Renal cortex interstitium (tissue), 11 donors: ENCODE measurements at regions not wholly inside any gene's neighbourhood (a gene's known extent, or its start where the extent isn't known, plus 50 kb on each side); places are given as distances from the start of the nearest gene placed in this dataset.
"Not testable (repeated sequence)": the region's sequence is repeated elsewhere in the genome, so short reads cannot be mapped to it uniquely, and the experiment has no call there.

Experiments
- DNase-seq, 11 donors: peaks; one replicate each; pipeline ENCODE4 v3.0.0-alpha.2; 2013; ENCODE audit warnings: low read depth in 9 of 11, low spot score in 4 of 11; ENCODE audit errors: extremely low read depth in 1 of 11

- DNase-seq = no peak
Observed at GRCh38 chr4:15162046-15162445, 159.8 kb downstream of the CPEB2 start.

GRCh38 chr4:15162465-15163283, 160.4 kb downstream of the CPEB2 start:
- peak in 1 of 11 donors; percentile 3 for DNase-seq

GRCh38 chr4:15163284-15163645, 161.0 kb downstream of the CPEB2 start:
- no peak for DNase-seq

GRCh38 chr4:15164571-15164970, 162.3 kb downstream of the CPEB2 start:
- no peak for DNase-seq

GRCh38 chr4:15167743-15168142, 165.5 kb downstream of the CPEB2 start:
- no peak for DNase-seq

GRCh38 chr4:15168759-15169158, 166.5 kb downstream of the CPEB2 start:
- DNase-seq = no peak

- no peak for DNase-seq
Observed at GRCh38 chr4:15171725-15172124, 169.4 kb downstream of the CPEB2 start.

- DNase-seq = no peak
Observed at GRCh38 chr4:15173251-15173650, 171.0 kb downstream of the CPEB2 start.

GRCh38 chr4:15174168-15174567, 171.9 kb downstream of the CPEB2 start:
- not testable (repeated sequence) for DNase-seq

- DNase-seq = not testable (repeated sequence)
Observed at GRCh38 chr4:15179842-15180241, 177.6 kb downstream of the CPEB2 start.

GRCh38 chr4:15182600-15183220, 180.4 kb downstream of the CPEB2 start:
- DNase-seq = no peak

GRCh38 chr4:15186149-15186548, 183.9 kb downstream of the CPEB2 start:
- DNase-seq = peak in 1 of 11 donors; percentile 12

- DNase-seq = no peak
Observed at GRCh38 chr4:15186806-15187205, 184.5 kb downstream of the CPEB2 start.

- DNase-seq = no peak
Observed at GRCh38 chr4:15188605-15189539, 186.6 kb downstream of the CPEB2 start.

- DNase-seq = no peak
Observed at GRCh38 chr4:15194520-15194919, 192.2 kb downstream of the CPEB2 start.

GRCh38 chr4:15197005-15197404, 194.7 kb downstream of the CPEB2 start:
- peak in 4 of 11 donors; percentile 1 to 18 (median 12) for DNase-seq

GRCh38 chr4:15198070-15198727, 195.9 kb downstream of the CPEB2 start:
- peak in 5 of 11 donors; percentile 9 to 28 (median 14) for DNase-seq

GRCh38 chr4:15201782-15202181, 199.5 kb downstream of the CPEB2 start:
- no peak for DNase-seq

GRCh38 chr4:15202481-15202880, 200.2 kb downstream of the CPEB2 start:
- DNase-seq = no peak
